Kidney tubule cell (primary cell): ENCODE measurements at regions not wholly inside any gene's neighbourhood (a gene's known extent, or its start where the extent isn't known, plus 50 kb on each side); places are given as distances from the start of the nearest gene placed in this dataset.

Source experiments
- DNase-seq: peaks from one replicate; pipeline ENCODE4 v3.0.0-alpha.2; 2018; ENCODE audit warnings: low spot score

GRCh38 chr13:111539252-111539651 is 218.8 kb downstream of the TEX29 start:
- DNase-seq = no peak

GRCh38 chr13:111539791-111540446 is 219.5 kb downstream of the TEX29 start:
- no peak for DNase-seq

- no peak for DNase-seq
Measured at GRCh38 chr13:111540486-111540885, 220.0 kb downstream of the TEX29 start.

GRCh38 chr13:111541345-111541744 is 220.9 kb downstream of the TEX29 start:
- no peak for DNase-seq

- DNase-seq = no peak
Measured at GRCh38 chr13:111541752-111542529, 221.5 kb downstream of the TEX29 start.

- DNase-seq = no peak
Measured at GRCh38 chr13:111542530-111543341, 222.3 kb downstream of the TEX29 start.

GRCh38 chr13:111546921-111547675 is 226.7 kb downstream of the TEX29 start:
- no peak for DNase-seq

GRCh38 chr13:111547726-111548273 is 227.4 kb downstream of the TEX29 start:
- DNase-seq = no peak

GRCh38 chr13:111548301-111548700 is 227.9 kb downstream of the TEX29 start:
- no peak for DNase-seq

GRCh38 chr13:111548805-111549204 is 228.4 kb downstream of the TEX29 start:
- DNase-seq = no peak

GRCh38 chr13:111549464-111549863 is 229.0 kb downstream of the TEX29 start:
- peak; percentile 26 for DNase-seq

GRCh38 chr13:111550062-111550461 is 229.6 kb downstream of the TEX29 start:
- no peak for DNase-seq

- DNase-seq = no peak
Measured at GRCh38 chr13:111551204-111551820, 230.9 kb downstream of the TEX29 start.

- DNase-seq = no peak
Measured at GRCh38 chr13:111552891-111553655, 232.6 kb downstream of the TEX29 start.

- DNase-seq = no peak
Measured at GRCh38 chr13:111554539-111555267, 234.3 kb downstream of the TEX29 start.

GRCh38 chr13:111555268-111555808 is 234.9 kb downstream of the TEX29 start:
- DNase-seq = no peak

GRCh38 chr13:111555903-111556302 is 235.5 kb downstream of the TEX29 start:
- DNase-seq = no peak

- no peak for DNase-seq
Measured at GRCh38 chr13:111556496-111556895, 236.1 kb downstream of the TEX29 start.

GRCh38 chr13:111557921-111558699 is 237.7 kb downstream of the TEX29 start:
- no peak for DNase-seq
